GM18909 (cell line): ENCODE measurements at regions not wholly inside any gene's neighbourhood (a gene's known extent, or its start where the extent isn't known, plus 50 kb on each side); places are given as distances from the start of the nearest gene placed in this dataset.

Experiments
- ATAC-seq: cut with Tn5 transposase; IDR thresholded peaks from one replicate; pipeline ENCODE4 v1.9.1; 2021; ENCODE audit warnings: mild to moderate bottlenecking; ENCODE audit not compliant: unreplicated experiment, poor library complexity

DNA sequence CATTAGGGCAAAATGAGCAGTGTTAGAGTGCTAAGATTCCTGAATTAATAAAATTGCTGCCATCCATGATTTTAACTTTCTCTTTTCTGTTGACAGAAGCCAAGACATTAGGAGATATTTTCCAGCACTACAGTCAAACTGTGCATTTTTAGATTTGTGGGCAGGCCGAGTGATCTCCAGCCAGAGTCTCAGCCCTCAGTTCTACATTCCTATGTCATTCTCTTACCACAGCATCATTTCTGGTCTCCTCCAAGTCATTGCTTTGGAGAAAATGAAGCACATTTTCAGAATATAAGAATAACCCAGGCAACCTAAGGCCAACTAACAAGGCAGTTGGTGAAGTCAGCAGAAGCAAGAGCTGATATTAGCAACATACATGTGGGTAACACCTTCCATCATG is 74.6 kb upstream of the NUDT7 start:
- no peak for ATAC-seq

DNA sequence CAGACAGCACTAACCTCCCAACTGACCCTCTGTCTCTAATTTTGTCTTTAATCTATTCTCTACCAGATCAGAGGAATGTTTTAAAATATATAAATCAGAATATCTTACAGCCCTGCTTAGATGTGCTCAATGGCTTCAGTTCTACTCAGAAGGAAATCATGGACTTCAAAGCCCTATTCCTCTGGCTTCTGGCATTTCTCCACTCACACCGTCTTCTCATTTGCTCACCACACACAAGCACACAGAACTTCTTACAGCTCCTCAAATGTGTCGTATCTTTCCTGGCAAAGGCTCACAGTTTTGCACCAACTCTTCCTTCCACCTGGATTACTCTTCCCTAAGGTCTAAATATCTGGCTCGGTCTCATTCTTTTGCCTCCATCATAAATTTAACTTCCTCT is 71.6 kb upstream of the NUDT7 start:
- no peak for ATAC-seq

- ATAC-seq: no peak
These were observed 69.9 kb upstream of the NUDT7 start for GRCh38 chr16:77652399-77652798.

DNA sequence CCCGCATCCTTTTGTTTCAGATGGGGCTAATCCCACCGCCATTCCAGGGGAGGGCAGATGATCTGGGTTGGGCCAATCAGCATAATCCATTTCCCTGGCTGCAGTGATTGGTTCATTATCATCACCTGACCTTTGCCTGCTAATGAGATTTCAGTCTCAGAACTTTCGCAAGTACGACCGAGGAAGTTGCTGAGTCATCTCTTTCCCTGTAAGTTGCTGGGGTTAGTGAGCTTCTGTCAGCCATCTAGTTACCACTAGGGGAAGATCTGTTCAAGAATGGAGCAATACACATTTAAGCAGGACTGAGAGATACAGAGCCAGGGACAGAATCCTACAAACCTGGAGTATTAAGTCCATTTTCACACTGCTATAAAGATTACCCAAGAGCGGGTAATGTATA is 65.3 kb upstream of the NUDT7 start:
- no peak for ATAC-seq

- no peak for ATAC-seq
These were observed 62.0 kb upstream of the NUDT7 start for GRCh38 chr16:77660311-77660710.

DNA sequence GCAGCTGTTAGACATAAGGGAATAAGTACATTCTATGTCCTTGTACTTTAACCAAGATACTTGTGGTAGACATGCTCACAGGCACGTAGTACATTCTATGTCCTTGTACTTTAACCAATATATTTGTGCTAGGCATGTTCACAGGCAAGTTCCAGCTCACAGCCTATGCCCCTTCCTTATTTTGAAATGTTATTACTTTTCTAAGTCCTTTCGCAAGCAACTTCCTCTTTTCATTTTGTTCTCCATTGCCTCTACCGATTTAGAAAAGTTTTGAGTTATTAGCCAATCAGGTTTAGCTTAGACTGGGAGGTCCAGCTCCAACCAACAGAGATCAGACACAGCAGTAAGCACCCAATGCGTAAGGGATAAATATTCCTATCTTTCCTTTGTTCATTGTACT is 60.1 kb upstream of the NUDT7 start:
- no peak for ATAC-seq

DNA sequence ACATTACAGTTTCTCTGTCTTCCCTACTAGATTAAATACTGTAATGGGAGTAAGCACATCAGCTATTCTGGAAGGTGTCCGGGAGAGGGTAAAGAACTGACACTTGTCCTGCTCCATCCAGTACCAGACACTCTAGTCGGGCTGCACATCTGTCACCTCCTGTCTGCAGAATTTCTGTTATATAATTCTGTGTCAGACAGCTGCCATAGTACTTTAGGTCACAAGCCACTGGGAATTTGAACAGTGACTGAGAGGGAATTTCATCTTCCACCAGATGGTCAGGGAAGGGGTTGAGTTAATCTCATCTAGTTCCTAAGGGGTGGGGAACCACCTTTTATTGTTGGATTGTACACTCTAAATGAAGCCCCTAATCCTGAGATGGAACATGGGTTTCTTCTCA is 58.6 kb upstream of the NUDT7 start:
- ATAC-seq: no peak

- no peak for ATAC-seq
These were observed 55.5 kb upstream of the NUDT7 start for GRCh38 chr16:77666771-77667170.

GRCh38 chr16:77668201-77668600 is 54.1 kb upstream of the NUDT7 start:
- no peak for ATAC-seq

- no peak for ATAC-seq
These were observed 53.3 kb upstream of the NUDT7 start for GRCh38 chr16:77669057-77669456.
